Non-pigmented ciliary epithelial cell (primary cell): ENCODE measurements at regions not wholly inside any gene's neighbourhood (a gene's known extent, or its start where the extent isn't known, plus 50 kb on each side); places are given as distances from the start of the nearest gene placed in this dataset.
A peak's percentile ranks its signal among the peaks of the same experiment; 100 is the strongest.

Experiments
- DNase-seq: peaks from one replicate; pipeline ENCODE4 v3.0.0-alpha.2; 2010; ENCODE audit warnings: low read depth

DNA sequence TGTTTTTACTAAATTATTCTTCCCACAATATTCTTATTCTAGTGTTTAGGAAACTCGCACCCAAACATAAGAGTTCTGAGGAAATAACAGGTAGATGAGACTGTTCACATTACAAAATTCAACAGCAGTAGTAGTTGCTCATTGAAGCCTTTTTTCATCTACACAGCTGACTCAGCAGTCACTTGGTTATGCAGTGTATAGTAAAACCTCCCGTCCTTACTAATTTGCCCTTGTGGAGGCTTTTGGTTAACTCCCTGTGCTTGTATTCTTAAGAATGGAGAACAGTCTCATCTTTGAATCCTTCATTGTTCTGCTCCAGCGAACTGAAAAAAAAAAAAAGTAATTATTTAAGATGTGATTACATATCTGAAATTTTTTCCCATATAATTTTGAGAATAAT is 1716.6 kb downstream of the PCDH7 start:
- DNase-seq, result no peak

GRCh38 chr4:32440391-32440790 is 1720.2 kb downstream of the PCDH7 start:
- no peak for DNase-seq

- no peak for DNase-seq
Measured at GRCh38 chr4:32454482-32454881, 1734.3 kb downstream of the PCDH7 start.

DNA sequence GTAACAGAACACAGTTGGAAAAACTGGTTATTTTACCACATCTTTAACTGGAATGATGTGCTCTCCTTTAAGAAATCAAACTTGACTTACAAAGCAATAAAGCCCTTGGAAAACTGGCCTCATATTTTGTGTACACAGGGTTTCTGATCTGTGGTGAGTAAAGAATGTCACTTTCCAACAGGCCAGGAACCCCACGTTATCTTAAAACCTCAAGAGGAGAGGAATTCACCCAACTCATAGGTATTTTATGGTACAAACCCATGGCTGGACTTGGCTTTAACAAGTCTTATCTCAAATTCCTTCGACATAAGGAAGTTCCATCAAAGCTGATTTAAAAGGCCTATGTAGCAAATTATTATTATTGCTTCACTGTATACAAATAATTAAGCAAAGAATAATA is 1735.1 kb downstream of the PCDH7 start:
- peak; percentile 50 for DNase-seq

- DNase-seq, result no peak
Measured at GRCh38 chr4:32460972-32461371, 1740.8 kb downstream of the PCDH7 start.

DNA sequence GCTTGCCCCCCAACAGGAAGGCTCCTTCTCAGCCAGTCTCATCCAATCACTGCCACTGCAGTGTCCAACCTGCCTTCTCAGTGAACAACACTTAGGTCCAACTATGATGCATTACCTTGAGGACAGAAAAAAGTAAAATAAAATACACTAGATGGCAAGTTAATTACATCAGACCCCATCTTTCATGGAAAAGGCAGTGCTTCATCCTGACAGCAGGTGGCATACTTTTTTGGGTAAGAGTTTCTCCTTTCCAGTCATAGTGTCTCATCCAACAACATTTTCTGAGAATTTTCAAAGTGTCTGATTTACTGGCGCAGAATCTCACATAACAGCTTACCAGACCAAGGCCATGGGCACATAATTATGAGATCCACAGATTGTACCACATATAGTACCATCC is 1742.8 kb downstream of the PCDH7 start:
- DNase-seq, result no peak

GRCh38 chr4:32470087-32470585 is 1750.0 kb downstream of the PCDH7 start:
- no peak for DNase-seq

DNA sequence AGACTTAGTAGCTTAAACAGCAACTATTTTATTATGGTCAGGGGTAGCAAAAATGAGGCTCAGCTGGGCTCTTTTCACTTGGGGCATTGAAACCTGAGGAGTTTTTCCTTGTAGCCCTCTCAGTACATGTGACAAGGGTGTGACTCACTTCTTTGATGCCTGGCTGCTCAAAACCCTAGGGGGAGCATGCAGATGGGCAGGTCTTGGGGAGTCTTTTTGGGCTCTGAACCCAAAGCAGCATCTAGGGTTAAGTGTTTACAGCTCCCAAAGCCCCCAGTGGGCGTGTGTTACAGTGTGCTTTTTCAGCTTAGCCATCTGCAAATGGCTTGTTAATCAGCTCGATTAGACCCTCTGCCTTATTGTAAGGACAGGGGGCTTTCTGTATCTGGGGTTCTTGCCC is 1752.7 kb downstream of the PCDH7 start:
- no peak for DNase-seq

- DNase-seq, result no peak
Measured at GRCh38 chr4:32475710-32476109, 1755.5 kb downstream of the PCDH7 start.

- no peak for DNase-seq
Measured at GRCh38 chr4:32477518-32477917, 1757.3 kb downstream of the PCDH7 start.

DNA sequence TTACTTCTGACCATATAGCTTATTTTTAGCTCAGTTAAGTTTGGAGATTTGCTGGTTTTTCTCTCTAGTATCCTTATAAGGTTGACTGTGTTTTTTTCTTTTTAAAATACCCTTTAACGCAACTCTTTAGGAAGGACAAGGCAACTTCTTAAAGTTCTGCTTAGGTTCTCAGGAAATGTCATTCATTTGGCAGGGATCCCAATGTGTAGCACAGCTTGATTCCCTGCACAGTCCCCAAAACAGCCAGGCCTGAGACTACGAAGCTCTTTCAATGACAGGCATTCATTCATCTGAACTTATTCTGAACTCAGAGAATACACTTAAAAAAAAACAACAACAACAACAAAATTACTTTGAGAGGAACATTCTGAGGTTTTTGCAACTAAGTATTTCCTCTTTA is 1765.8 kb downstream of the PCDH7 start:
- DNase-seq, result no peak

DNA sequence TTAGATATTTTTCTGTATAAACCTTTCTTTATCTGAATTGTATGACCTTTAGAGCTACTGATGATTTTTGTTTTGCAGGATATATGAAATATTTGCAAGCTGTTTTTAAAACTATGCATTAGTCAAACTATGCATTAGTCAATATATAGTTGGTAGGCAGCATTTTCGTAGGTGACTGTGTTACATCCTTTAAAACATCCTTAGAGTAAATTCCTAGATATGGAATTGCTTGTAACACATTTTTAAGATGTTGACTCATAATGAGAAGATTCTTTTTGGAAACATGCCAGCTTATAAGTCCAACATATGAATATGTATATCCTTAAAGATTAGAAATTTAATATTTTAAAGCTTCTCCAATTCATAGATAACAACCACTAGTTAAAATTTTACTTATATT is 1768.5 kb downstream of the PCDH7 start:
- no peak for DNase-seq

DNA sequence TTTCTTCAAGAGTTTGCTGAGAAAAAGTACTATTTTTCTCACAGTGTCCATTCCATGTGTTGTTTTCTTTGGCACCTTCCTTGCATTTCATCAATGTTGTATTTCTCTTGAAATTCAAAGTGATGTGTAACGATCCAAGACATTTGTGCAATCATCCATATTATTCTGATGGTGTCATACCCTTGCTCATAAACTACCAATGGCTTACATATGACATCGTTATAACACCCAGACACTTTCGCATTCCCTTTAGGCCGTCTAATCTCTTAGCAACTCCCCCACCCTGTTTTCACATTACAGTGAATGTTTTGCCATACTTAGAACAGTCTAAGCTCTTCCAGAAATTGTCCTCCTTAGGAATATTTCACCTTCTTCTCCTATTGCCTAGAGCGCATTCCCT is 1779.0 kb downstream of the PCDH7 start:
- DNase-seq, result peak; percentile 59

GRCh38 chr4:32503241-32503640 is 1783.1 kb downstream of the PCDH7 start:
- no peak for DNase-seq

- no peak for DNase-seq
Measured at GRCh38 chr4:32506067-32506466, 1785.9 kb downstream of the PCDH7 start.

GRCh38 chr4:32519060-32519459 is 1798.9 kb downstream of the PCDH7 start:
- DNase-seq, result no peak

GRCh38 chr4:32525420-32525819 is 1805.3 kb downstream of the PCDH7 start:
- no peak for DNase-seq

- DNase-seq, result no peak
Measured at GRCh38 chr4:32544846-32545245, 1824.7 kb downstream of the PCDH7 start.

GRCh38 chr4:32551943-32552342 is 1831.8 kb downstream of the PCDH7 start:
- no peak for DNase-seq

GRCh38 chr4:32560306-32560705 is 1840.1 kb downstream of the PCDH7 start:
- peak; percentile 34 for DNase-seq

DNA sequence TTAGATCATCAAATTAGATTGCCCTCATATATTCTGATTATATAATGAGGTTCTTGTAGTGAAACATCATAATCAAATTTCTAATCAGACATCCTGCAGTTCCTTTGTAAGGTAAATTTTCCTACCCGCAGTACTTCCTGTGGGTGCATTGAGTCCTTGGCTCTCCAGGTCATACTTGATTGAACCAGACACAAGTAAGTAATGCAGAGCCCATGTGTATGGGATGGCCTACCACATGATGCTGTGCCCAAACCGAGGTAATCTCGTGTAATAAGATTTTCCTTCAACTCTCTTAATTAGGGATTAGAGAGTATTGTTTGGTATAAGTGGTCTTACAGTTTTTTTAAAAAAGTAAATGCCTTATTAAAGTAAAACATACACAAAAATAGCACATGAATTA is 1841.8 kb downstream of the PCDH7 start:
- no peak for DNase-seq

DNA sequence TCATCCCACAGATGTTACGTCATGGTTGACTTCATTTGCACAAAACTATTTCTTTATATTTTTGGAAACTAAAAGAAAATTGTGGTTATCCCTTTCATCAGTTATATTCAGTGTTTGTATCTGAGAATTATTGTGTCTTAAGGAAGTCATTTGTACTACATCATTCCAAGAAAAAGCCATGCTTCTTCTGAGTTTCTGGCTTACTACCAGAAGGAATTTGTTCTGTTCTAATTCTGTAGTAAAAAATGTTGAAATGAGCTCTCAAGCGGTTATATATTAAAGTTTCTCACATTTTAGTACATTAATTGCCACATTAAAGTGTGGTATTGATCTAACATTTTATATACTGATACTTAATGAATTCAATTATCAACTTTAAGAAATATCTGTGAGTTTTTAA is 1844.5 kb downstream of the PCDH7 start:
- DNase-seq, result no peak

DNA sequence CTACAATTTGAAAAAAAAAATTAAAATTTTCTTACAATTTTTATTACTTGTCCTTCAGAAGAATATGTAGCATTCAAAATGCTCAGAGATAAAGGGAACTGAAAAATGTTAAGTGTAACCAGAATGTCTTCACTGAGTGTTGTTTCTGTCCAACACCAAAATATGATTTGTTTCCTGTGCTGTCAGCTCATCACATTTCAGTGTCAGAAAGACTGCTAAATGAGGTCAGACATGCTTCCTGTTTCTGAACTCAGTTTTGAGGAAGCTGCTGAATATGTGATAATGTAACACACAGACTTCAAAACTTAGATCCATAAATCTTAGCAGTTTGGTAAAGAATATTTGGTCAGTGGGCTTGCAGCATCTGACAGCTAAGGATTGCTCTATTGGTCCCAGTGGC is 1849.7 kb downstream of the PCDH7 start:
- DNase-seq, result no peak

GRCh38 chr4:32572366-32572765 is 1852.2 kb downstream of the PCDH7 start:
- DNase-seq, result no peak

DNA sequence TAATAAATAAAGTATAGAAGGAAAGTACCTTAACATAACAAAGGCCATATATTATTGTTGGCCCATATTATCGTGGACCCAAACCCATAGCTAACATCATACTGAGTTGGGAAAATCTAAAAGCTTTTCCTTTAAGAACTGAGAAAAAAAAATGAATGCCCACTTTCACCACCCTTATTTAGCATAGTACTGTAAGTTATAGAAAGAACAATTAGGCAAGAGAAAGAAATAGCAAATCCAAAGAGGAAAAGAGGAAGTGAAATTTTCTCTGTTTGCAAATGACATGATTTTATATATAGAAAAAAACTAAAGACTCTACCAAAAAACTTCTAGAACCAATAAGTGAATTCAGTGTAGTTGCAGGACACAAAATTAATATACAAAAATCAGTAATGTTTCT is 1854.6 kb downstream of the PCDH7 start:
- DNase-seq, result no peak
